ENCODE measurements at regions not wholly inside any gene's neighbourhood (a gene's known extent, or its start where the extent isn't known, plus 50 kb on each side); places are given as distances from the start of the nearest gene placed in this dataset.
A peak's percentile ranks its signal among the peaks of the same experiment; 100 is the strongest.

- Histone ChIP-seq H3K4me3 (ENCODE audit: severe bottlenecking) (no peak overlapping the region), H3K27me3 (ENCODE audit: insufficient read depth, poor library complexity, severe bottlenecking) (no peaks in the 10 kb centered on the region), H3K27ac (ENCODE audit: poor library complexity, severe bottlenecking) (peak overlapping the region; percentile 33), H3K36me3 (ENCODE audit: low read depth) (no peaks in the 10 kb centered on the region), H3K4me1 (ENCODE audit: insufficient read depth, poor library complexity, severe bottlenecking) (peaks cover 14% of the 10 kb centered on the region), H3K9me3 (ENCODE audit: severe bottlenecking) (no peaks in the 10 kb centered on the region)
- no peak for TF ChIP-seq CTCF (IDR thresholded peaks at IDR 0.05; ENCODE audit: poor library complexity, severe bottlenecking)
- ATAC-seq (ENCODE audit: low read depth) (peak; percentile 94), DNase-seq (ENCODE audit: low spot score) (no peak)
Observed at GRCh38 chr14:85214471-85214870, 315.5 kb upstream of the FLRT2 start.

GRCh38 chr14:85217412-85217811, 312.5 kb upstream of the FLRT2 start:
- peaks cover 14% of the 10 kb centered on the region for H3K4me1 ChIP-seq (ENCODE audit: insufficient read depth, poor library complexity, severe bottlenecking)
- ATAC-seq (ENCODE audit: low read depth) (no peak), DNase-seq (ENCODE audit: low spot score) (no peak)
- H3K27me3 ChIP-seq (ENCODE audit: insufficient read depth, poor library complexity, severe bottlenecking) = no peaks in the 10 kb centered on the region
- H3K36me3 ChIP-seq (ENCODE audit: low read depth) = no peaks in the 10 kb centered on the region
- H3K9me3 ChIP-seq (ENCODE audit: severe bottlenecking) = no peaks in the 10 kb centered on the region
- no peak for TF ChIP-seq CTCF (IDR thresholded peaks at IDR 0.05; ENCODE audit: poor library complexity, severe bottlenecking)
- no peak overlapping the region for H3K4me3 ChIP-seq (ENCODE audit: severe bottlenecking)
- H3K27ac ChIP-seq (ENCODE audit: poor library complexity, severe bottlenecking) = peak overlapping the region; percentile 7

- Histone ChIP-seq H3K27ac (ENCODE audit: poor library complexity, severe bottlenecking) (no peak overlapping the region), H3K27me3 (ENCODE audit: insufficient read depth, poor library complexity, severe bottlenecking) (no peaks in the 10 kb centered on the region), H3K9me3 (ENCODE audit: severe bottlenecking) (no peaks in the 10 kb centered on the region), H3K36me3 (ENCODE audit: low read depth) (no peaks in the 10 kb centered on the region), H3K4me1 (ENCODE audit: insufficient read depth, poor library complexity, severe bottlenecking) (peaks cover 11% of the 10 kb centered on the region), H3K4me3 (ENCODE audit: severe bottlenecking) (no peak overlapping the region)
- no peak for ATAC-seq (ENCODE audit: low read depth)
- no peak for DNase-seq (ENCODE audit: low spot score)
- TF ChIP-seq CTCF (IDR thresholded peaks at IDR 0.05; ENCODE audit: poor library complexity, severe bottlenecking) = no peak
Observed at GRCh38 chr14:85218982-85219381, 311.0 kb upstream of the FLRT2 start.

GRCh38 chr14:85221832-85222231, 308.1 kb upstream of the FLRT2 start:
- DNase-seq (ENCODE audit: low spot score) (no peak), ATAC-seq (ENCODE audit: low read depth) (no peak)
- Histone ChIP-seq H3K36me3 (ENCODE audit: low read depth) (no peaks in the 10 kb centered on the region), H3K4me1 (ENCODE audit: insufficient read depth, poor library complexity, severe bottlenecking) (no peaks in the 10 kb centered on the region), H3K27me3 (ENCODE audit: insufficient read depth, poor library complexity, severe bottlenecking) (no peaks in the 10 kb centered on the region), H3K9me3 (ENCODE audit: severe bottlenecking) (no peaks in the 10 kb centered on the region), H3K27ac (ENCODE audit: poor library complexity, severe bottlenecking) (no peak overlapping the region), H3K4me3 (ENCODE audit: severe bottlenecking) (no peak overlapping the region)
- TF ChIP-seq CTCF (IDR thresholded peaks at IDR 0.05; ENCODE audit: poor library complexity, severe bottlenecking) = no peak

- Histone ChIP-seq H3K4me3 (ENCODE audit: severe bottlenecking) (no peak overlapping the region), H3K9me3 (ENCODE audit: severe bottlenecking) (no peaks in the 10 kb centered on the region), H3K27me3 (ENCODE audit: insufficient read depth, poor library complexity, severe bottlenecking) (no peaks in the 10 kb centered on the region), H3K4me1 (ENCODE audit: insufficient read depth, poor library complexity, severe bottlenecking) (no peaks in the 10 kb centered on the region), H3K36me3 (ENCODE audit: low read depth) (no peaks in the 10 kb centered on the region), H3K27ac (ENCODE audit: poor library complexity, severe bottlenecking) (no peak overlapping the region)
- no peak for TF ChIP-seq CTCF (IDR thresholded peaks at IDR 0.05; ENCODE audit: poor library complexity, severe bottlenecking)
- DNase-seq (ENCODE audit: low spot score) (no peak), ATAC-seq (ENCODE audit: low read depth) (no peak)
Observed at GRCh38 chr14:85222341-85222740, 307.6 kb upstream of the FLRT2 start.

Measured in RWPE2 (cell line).